ENCODE measurements at regions not wholly inside any gene's neighbourhood (a gene's known extent, or its start where the extent isn't known, plus 50 kb on each side); places are given as distances from the start of the nearest gene placed in this dataset.

DNA sequence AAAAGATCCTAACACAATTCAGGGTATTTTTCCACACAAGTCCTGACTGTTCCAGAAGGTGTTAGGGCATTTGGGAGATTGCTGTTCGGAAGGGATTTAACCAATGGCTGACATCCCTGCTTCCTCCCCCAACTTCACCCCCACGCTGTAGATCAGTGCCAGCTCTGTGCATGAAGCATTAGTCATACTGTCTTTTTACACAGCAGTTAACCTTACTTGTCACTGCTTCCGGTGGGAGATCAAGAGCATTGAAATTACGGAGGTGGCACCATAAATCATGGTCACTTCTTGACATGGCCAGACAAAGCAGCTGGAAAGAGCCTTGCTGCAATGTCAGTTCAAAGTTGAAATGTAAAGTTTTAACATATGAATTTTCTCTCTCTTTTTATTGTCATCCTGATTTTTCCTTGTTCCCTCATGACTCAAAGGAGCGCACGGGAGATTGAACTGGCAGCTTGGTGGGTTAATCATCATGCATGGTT, 70.2 kb downstream of the HRH4 start:
- DNase-seq (ENCODE audit: low spot score): no peak

GRCh38 chr18:24534271-24534670, 73.8 kb downstream of the HRH4 start:
- DNase-seq (ENCODE audit: low spot score): no peak

DNA sequence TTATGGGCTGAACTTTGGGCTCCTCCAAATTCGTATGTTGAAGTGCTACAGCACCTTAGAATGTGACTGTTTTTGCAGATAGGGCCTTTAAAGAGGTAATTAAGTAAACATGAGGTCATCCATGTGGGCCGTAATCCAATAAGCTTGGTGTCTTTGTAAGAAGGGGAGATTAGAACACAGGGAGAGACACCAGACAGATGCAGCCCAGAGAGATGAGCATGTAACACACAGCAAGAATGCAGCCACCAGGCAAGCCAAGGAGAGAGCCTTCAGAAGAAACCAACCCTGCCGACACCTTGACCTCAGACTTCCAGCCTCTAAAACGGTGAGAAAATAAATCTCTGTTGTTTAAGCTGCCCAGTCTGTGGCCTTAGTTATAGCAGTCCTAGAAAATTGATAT, 74.3 kb downstream of the HRH4 start:
- no peak for DNase-seq (ENCODE audit: low spot score)

DNA sequence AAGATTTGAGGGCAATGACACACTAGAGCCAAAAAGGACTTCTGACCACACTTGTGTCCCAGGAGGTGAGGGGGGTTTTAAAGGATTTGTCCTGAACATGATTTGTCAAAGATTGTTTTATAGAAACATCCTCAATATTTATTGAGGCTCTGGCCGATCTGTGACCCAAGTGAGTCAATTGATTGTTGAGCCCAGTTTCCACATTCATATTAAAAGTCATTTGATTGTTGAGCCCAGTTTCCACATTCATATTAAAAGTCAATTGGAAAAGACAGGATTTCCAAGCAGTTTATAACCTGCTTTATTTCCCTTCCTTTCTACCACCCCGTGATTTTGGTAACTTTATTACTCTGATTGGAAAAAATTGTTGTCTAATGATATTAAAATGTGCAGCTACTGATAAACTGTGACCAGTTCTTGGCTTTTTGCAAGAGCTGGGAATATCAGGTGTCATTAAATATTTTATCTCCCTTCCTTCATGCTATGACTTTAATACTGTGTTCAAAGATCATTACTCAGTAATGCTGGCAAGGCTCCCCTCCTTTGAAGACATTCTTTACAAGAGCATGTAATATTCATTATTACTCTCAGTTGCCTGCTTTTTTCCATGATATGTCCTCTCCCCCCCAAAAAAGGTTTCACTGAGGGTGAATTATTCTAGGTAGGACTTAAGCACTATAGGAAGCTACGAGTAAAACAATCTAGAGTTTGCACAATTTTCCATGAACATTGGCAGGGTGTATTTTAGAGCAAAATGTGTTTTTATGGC, 75.3 kb downstream of the HRH4 start:
- no peak for DNase-seq (ENCODE audit: low spot score)

DNA sequence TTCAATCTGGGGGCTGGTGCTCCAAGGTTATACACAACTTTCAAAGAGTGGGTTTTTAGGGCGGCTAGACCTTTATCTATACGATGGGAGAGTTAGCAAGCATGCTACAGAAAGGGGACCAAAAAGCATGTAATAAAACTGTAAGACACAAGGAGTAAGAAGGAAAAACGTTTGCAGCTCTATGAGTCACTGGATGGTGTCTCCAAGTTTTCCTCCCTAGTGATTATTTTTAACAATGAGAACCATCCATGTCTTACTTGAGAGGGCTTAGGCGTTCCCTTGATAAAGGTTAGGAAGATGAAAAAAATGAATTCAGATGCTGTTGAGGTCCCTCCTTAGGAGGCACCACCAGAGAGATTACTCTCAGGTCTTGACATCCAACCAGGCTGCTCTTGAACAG, 75.9 kb downstream of the HRH4 start:
- DNase-seq (ENCODE audit: low spot score): no peak

GRCh38 chr18:24536834-24537233, 76.4 kb downstream of the HRH4 start:
- DNase-seq (ENCODE audit: low spot score): no peak

GRCh38 chr18:24538414-24539264, 78.2 kb downstream of the HRH4 start:
- DNase-seq (ENCODE audit: low spot score): no peak

DNA sequence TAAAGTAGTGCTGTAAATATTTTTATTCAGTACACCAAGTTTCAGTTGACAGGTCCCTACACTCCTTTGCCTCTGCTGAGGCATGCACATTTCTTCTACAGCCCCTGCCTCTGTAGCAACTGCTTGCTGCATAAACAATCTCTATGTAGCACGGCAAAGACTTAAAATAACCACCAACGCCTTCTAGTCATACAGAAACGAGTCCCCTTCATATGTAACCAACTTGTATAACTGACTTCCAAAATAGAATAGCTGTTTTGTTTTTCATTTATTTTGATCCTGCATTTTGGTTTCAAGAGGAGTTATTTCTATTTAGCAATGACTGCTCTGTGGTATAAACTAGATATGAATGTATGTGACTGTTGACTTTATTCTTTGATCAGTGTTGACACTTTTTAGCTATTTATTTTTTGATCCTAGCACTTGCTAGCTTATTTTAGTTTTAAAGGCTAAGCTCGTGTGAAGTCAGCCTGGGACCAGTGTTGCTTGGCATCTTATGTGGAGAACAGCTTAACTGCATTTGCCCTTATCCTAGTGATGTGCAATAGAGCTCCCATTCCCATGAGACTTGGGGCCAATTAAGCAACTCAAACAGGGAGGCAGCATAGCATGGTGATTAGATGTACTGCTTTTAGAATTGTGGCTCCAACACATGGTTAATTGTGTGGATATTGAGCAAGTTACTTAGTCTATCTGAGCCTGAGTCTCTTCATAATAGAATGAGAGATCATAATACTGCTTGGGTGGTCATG, 79.6 kb downstream of the HRH4 start:
- no peak for DNase-seq (ENCODE audit: low spot score)

DNA sequence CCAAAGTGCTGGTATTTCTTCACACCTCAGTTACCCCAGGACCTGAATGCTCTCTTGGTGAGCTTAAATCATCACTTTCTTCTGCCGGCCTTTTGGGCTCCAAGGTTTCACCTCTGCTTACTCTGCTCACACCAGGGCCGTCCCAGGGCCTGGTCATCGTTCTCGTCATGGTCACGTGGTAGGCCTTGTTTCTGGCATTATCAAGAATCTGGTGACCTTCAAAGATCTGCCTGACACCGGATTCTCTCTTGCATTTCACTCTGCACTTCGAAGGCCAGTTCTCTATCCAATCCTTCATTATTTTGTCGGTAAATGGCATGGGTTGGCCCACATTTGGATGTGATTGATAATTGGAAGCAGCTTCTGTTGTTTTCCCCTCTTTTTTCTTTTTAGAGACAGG, 80.5 kb downstream of the HRH4 start:
- DNase-seq (ENCODE audit: low spot score): no peak

DNA sequence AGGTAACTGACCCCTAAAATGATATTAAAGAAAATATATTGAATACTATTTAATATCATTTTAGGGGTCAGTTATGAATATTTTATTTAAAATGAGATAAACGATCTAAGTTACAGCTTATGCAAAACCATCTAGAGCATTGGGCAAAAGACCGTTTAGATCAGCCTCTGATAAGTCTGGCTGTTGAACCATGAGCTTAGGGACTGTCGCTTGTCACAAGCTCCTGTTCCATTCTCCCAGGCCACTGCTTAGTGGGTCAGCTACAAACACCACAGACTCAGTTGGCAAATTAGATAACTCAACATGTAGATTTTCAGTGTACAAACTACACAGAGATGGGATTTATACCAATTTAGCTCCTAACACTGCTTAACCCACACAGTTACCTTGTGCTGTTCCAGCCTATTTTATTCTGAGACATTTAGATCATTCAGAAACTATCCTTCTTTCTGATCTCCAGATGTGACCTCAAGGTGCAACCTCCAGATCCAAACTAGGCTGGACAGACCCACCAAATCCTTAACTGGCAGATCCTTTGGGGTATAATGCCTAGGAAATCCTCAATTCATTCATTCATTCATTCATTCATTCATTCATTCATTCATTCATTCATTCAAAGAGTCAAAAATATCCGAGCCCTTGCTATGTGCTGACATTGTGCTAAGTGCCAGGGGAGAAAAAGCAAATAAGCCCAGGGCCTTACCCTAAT, 82.8 kb downstream of the HRH4 start:
- no peak for DNase-seq (ENCODE audit: low spot score)

DNA sequence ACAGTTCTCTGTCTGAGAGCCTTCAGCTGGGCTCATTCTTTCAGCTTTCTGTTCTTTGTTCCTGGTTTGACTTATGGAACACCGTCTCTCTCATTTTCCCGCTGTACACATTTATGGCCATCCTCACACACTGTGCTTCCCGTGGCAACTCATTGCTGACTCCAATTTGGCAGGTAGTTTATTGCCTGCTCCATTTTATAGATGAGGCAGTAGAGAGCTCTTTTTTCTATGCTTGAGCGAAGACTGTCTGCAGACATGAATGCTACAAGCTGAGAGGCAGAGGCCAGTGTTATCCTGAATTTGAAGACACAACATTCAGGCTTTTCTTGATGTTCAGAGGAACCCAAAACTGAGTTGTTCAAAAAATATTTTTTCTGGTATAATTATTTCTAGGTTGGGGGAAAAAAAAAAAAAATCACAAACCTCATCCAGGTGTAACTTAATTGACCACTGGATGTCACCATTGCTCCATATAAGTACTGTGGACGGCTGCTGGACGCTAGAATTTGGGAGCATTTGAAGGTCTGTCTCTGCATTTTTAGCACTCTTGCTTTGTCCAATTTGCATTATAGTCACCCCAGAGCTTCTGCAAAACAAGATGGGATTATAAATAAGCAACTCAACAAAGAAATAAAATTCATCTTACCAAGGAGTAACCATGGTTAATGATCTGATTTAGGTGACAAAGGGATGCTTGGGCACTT, 83.5 kb downstream of the HRH4 start:
- DNase-seq (ENCODE audit: low spot score): no peak

GRCh38 chr18:24544949-24545348, 84.5 kb downstream of the HRH4 start:
- DNase-seq (ENCODE audit: low spot score): no peak

GRCh38 chr18:24545651-24546050, 85.2 kb downstream of the HRH4 start:
- no peak for DNase-seq (ENCODE audit: low spot score)

- no peak for DNase-seq (ENCODE audit: low spot score)
Observed at GRCh38 chr18:24546307-24546706, 85.9 kb downstream of the HRH4 start.

GRCh38 chr18:24548583-24548982, 88.1 kb downstream of the HRH4 start:
- DNase-seq (ENCODE audit: low spot score): no peak

GRCh38 chr18:24552218-24552617, 91.8 kb downstream of the HRH4 start:
- DNase-seq (ENCODE audit: low spot score): no peak

DNA sequence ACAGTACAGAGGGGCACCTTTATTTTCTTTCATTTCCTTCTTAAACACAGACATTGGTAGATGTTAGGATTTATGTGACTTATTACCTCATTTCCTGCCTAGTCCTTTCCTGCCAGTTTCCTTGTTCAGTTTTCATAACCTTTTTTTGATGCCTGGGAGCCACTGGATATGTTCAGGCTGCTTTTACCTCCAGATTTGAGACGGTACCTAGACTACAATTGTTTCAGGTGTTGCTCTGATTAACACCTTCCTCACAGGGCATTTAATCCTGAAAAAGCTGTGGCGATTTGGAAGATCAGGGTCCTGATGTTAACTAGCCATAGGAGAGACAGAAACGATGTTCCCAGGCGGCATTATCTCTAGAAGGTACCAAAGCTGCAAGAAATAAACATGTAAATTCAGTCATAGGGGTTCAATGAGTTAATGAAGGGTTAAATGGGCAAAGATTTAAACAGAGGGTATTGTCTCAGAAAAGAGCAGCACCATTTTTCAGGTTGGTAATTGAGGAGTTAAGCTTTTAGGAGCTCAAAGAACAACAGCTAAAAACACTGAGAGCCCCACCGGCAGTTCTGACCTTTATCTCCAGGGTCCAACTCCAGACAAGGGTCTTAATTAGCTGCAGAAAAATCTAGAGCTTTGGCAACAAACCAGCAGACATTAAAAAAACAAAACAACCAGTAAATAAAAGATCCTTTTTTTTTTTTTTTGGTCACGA, 93.3 kb downstream of the HRH4 start:
- DNase-seq (ENCODE audit: low spot score): no peak

DNA sequence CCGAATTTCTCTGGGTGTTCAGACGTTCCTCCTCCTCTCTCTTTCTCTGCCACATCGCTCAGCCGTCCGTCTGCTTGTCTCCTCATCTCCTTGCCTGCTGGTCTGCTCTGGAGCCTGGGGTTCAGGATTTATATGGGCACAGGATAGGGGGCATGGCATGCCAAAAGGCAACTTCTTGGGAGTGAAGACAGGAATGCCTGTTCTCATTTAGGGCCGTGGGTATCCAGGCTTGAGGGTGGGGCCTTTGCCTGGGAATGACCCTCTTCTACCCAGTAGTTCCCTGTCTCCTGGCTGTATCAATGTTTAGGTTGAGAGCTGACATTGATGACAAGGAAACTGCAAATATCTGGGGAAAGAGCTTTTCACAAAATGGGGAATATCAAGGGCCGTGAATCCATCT, 98.0 kb downstream of the HRH4 start:
- no peak for DNase-seq (ENCODE audit: low spot score)

DNA sequence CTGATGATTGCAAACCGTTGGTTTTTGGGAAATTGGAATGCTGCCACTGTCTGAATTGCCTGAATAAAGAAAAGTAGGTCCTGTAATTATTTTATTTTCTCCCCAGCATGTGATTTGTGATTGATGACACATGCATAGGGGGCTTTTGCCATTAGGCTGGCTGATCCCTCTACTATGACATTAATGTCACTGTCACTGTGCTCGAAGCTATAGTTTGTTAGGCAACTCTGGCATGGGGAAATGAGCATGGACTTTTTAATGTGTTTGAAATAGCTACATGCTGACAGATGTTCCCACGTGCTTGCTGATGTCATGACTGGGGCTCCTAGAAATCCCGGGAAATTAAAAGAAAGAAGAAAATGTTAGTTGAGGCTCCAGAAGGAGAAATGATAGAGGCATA, 99.1 kb downstream of the HRH4 start:
- no peak for DNase-seq (ENCODE audit: low spot score)

GRCh38 chr18:24560511-24560981, 100.1 kb downstream of the HRH4 start:
- DNase-seq (ENCODE audit: low spot score): no peak
